Ectodermal cell (in vitro differentiated cells): ENCODE measurements at regions not wholly inside any gene's neighbourhood (a gene's known extent, or its start where the extent isn't known, plus 50 kb on each side); places are given as distances from the start of the nearest gene placed in this dataset.

ENCODE experiments used
- H3K27ac ChIP-seq: 2 replicates; pipeline ENCODE4 v1.7.0; 2013; ENCODE audit warnings: mild to moderate bottlenecking, low read depth, low read length; ENCODE audit not compliant: insufficient read depth, poor library complexity, severe bottlenecking
- H3K27me3 ChIP-seq: 2 replicates; pipeline ENCODE4 v1.7.0; 2013; ENCODE audit warnings: mild to moderate bottlenecking, low read length; ENCODE audit not compliant: insufficient read depth, control insufficient read depth, poor library complexity, severe bottlenecking
- H3K36me3 ChIP-seq: one replicate; pipeline ENCODE4 v1.7.0; 2013; ENCODE audit warnings: low read length; ENCODE audit not compliant: control insufficient read depth, insufficient read depth
- H3K4me1 ChIP-seq: one replicate; pipeline ENCODE4 v1.7.0; 2013; ENCODE audit warnings: low read length; ENCODE audit not compliant: control insufficient read depth, insufficient read depth
- H3K4me3 ChIP-seq: 2 replicates; pipeline ENCODE4 v1.7.0; 2013; ENCODE audit warnings: low read depth, low read length, control low read depth; ENCODE audit not compliant: insufficient read depth
- H3K9me3 ChIP-seq: 2 replicates; pipeline ENCODE4 v1.7.0; 2013; ENCODE audit warnings: mild to moderate bottlenecking, low read length, moderate library complexity; ENCODE audit not compliant: control insufficient read depth
- WGBS, 2 experiments: methylation state at CpG; one replicate each; pipeline ENCODE4 v1.1.7; 2013; ENCODE audit warnings: missing lambda C conversion rate in 2 of 2; 5-methylcytosine and 5-hydroxymethylcytosine counted together

- Histone ChIP-seq H3K4me3 (no peak overlapping the region), H3K27me3 (no peaks in the 10 kb centered on the region), H3K4me1 (no peaks in the 10 kb centered on the region)
These were observed 116.6 kb upstream of the TSC22D2 start for GRCh38 chr3:150291515-150291914.

GRCh38 chr3:150286390-150287147 lies 121.5 kb upstream of the TSC22D2 start:
- Histone ChIP-seq H3K36me3 (no peaks in the 10 kb centered on the region), H3K27me3 (no peaks in the 10 kb centered on the region), H3K9me3 (no peaks in the 10 kb centered on the region), H3K4me1 (no peaks in the 10 kb centered on the region), H3K4me3 (no peak overlapping the region), H3K27ac (no peak overlapping the region)
- WGBS, 2 experiments, result 83 to 86% methylated on average over 4 of the region's 6 CpGs

More at GRCh38 chr3:150291515-150291914, 116.6 kb upstream of the TSC22D2 start:
- Histone ChIP-seq H3K36me3 (no peaks in the 10 kb centered on the region), H3K27ac (no peak overlapping the region), H3K9me3 (no peaks in the 10 kb centered on the region)

GRCh38 chr3:150285601-150286000 lies 122.5 kb upstream of the TSC22D2 start:
- no peaks in the 10 kb centered on the region for H3K27me3 ChIP-seq
- no peak overlapping the region for H3K27ac ChIP-seq
- no peaks in the 10 kb centered on the region for H3K4me1 ChIP-seq
- H3K9me3 ChIP-seq, result no peaks in the 10 kb centered on the region
- H3K4me3 ChIP-seq, result no peak overlapping the region
- WGBS, 2 experiments, result 93 to 100% methylated on average over 1 to 2 of the region's 2 CpGs
- H3K36me3 ChIP-seq, result no peaks in the 10 kb centered on the region

GRCh38 chr3:150278843-150279381 lies 129.2 kb upstream of the TSC22D2 start:
- 67 to 72% methylated on average over 4 to 6 of the region's 7 CpGs for WGBS, 2 experiments
- H3K27ac ChIP-seq, result no peak overlapping the region
- H3K9me3 ChIP-seq, result no peaks in the 10 kb centered on the region

GRCh38 chr3:150278195-150278594 lies 129.9 kb upstream of the TSC22D2 start:
- Histone ChIP-seq H3K9me3 (no peaks in the 10 kb centered on the region), H3K4me3 (no peak overlapping the region), H3K36me3 (peaks cover 3% of the 10 kb centered on the region), H3K4me1 (peaks cover 2% of the 10 kb centered on the region), H3K27me3 (no peaks in the 10 kb centered on the region), H3K27ac (no peak overlapping the region)

More at GRCh38 chr3:150278843-150279381, 129.2 kb upstream of the TSC22D2 start:
- H3K4me3 ChIP-seq, result no peak overlapping the region
- peaks cover 3% of the 10 kb centered on the region for H3K36me3 ChIP-seq
- H3K4me1 ChIP-seq, result peaks cover 2% of the 10 kb centered on the region
- H3K27me3 ChIP-seq, result no peaks in the 10 kb centered on the region

- Histone ChIP-seq H3K36me3 (peaks cover 3% of the 10 kb centered on the region), H3K4me3 (no peak overlapping the region), H3K27ac (no peak overlapping the region), H3K9me3 (no peaks in the 10 kb centered on the region), H3K27me3 (no peaks in the 10 kb centered on the region), H3K4me1 (peaks cover 2% of the 10 kb centered on the region)
These were observed 130.7 kb upstream of the TSC22D2 start for GRCh38 chr3:150277444-150277843.

- no peaks in the 10 kb centered on the region for H3K27me3 ChIP-seq
- peaks cover 3% of the 10 kb centered on the region for H3K36me3 ChIP-seq
- H3K27ac ChIP-seq, result no peak overlapping the region
- no peaks in the 10 kb centered on the region for H3K9me3 ChIP-seq
- 85 to 89% methylated on average over 3 of the region's 3 CpGs for WGBS, 2 experiments
- no peak overlapping the region for H3K4me3 ChIP-seq
- H3K4me1 ChIP-seq, result peaks cover 2% of the 10 kb centered on the region
These were observed 132.2 kb upstream of the TSC22D2 start for GRCh38 chr3:150275941-150276340.

- H3K27me3 ChIP-seq, result no peaks in the 10 kb centered on the region
- H3K9me3 ChIP-seq, result no peaks in the 10 kb centered on the region
- H3K4me3 ChIP-seq, result no peak overlapping the region
- H3K36me3 ChIP-seq, result no peaks in the 10 kb centered on the region
- peaks cover 2% of the 10 kb centered on the region for H3K4me1 ChIP-seq
- 87% methylated on average over 3 of the region's 3 CpGs for WGBS, 2 experiments
- no peak overlapping the region for H3K27ac ChIP-seq
These were observed 133.7 kb upstream of the TSC22D2 start for GRCh38 chr3:150274372-150274771.

GRCh38 chr3:150273396-150273795 lies 134.7 kb upstream of the TSC22D2 start:
- Histone ChIP-seq H3K27ac (no peak overlapping the region), H3K4me3 (no peak overlapping the region), H3K4me1 (peaks cover 2% of the 10 kb centered on the region), H3K36me3 (no peaks in the 10 kb centered on the region), H3K27me3 (no peaks in the 10 kb centered on the region), H3K9me3 (no peaks in the 10 kb centered on the region)
- WGBS, 2 experiments, result 88 to 93% methylated on average over 1 of the region's 2 CpGs

GRCh38 chr3:150271591-150271960 lies 136.5 kb upstream of the TSC22D2 start:
- no peaks in the 10 kb centered on the region for H3K27me3 ChIP-seq
- no peaks in the 10 kb centered on the region for H3K4me1 ChIP-seq
- H3K36me3 ChIP-seq, result no peaks in the 10 kb centered on the region
- H3K4me3 ChIP-seq, result no peak overlapping the region
- no peaks in the 10 kb centered on the region for H3K9me3 ChIP-seq
- no peak overlapping the region for H3K27ac ChIP-seq
